Lower leg skin (tissue), 4 donors: ENCODE measurements at regions not wholly inside any gene's neighbourhood (a gene's known extent, or its start where the extent isn't known, plus 50 kb on each side); places are given as distances from the start of the nearest gene placed in this dataset.
"Not testable (repeated sequence)": the region's sequence is repeated elsewhere in the genome, so short reads cannot be mapped to it uniquely, and the experiment has no call there.

Experiments
- DNase-seq, 2 donors: peaks; one replicate each; pipeline ENCODE4 v3.0.0-alpha.2; 2019; ENCODE audit warnings: low spot score in 2 of 2
- H3K4me3 ChIP-seq: fragments of 200-600 bp; sonication (generic); 2 replicates; pipeline ENCODE4 v1.5.1; 2017; ENCODE audit warnings: mild to moderate bottlenecking, low read depth; ENCODE audit not compliant: poor library complexity, severe bottlenecking
- POLR2A ChIP-seq, 2 donors: fragments of 450-650 bp; IDR thresholded peaks; one replicate each; pipeline ENCODE4 v1.6.1; 2016 to 2017; ENCODE audit warnings: antibody characterized with exemption in 2 of 2, mild to moderate bottlenecking in 1 of 2, moderate library complexity in 1 of 2
- WGBS, 2 donors: methylation state at CpG; one replicate each; pipeline ENCODE4 v1.1.5; 2018; 5-methylcytosine and 5-hydroxymethylcytosine counted together
- intact Hi-C: fragments of 100-400 bp; cut with DNase I; formaldehyde crosslinking; loops from one replicate; pipeline ENCODE4 v1.15.0; 2023; ENCODE audit warnings: low total_unique reads
- TF ChIP-seq, protein P1 (sequence below), 3 donors: fragments of 450-650 bp; IDR thresholded peaks; one replicate each; pipeline ENCODE4 v1.5.1; 2016; ENCODE audit warnings: antibody characterized with exemption in 3 of 3, mild to moderate bottlenecking in 3 of 3, moderate library complexity in 2 of 3

DNA sequence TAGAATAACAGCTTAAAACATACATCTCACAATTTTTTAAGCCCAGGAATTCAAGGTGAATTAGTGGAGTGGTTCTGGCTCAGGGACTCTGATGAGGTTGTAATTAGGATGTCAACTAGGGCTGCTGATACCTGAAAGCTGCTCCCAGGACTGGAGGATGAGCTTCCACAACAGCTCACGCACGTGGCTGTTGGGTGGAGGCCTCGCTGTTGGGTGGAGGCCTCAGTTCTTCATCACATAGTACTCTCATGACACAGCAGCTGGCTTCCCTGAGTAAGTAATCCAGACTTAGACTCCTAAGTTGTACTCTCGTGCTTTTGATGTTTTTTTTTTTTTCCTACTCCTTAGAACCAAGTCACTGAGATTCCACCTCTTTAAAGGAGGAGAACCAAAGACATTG lies 577.1 kb upstream of the PRR20A start:
- H3K4me3 ChIP-seq = no peak overlapping the region
- 71 to 74% methylated on average over 4 of the region's 4 CpGs for whole genome bisulfite sequencing, 2 donors
- intact Hi-C loops = no loop called here
- DNase-seq = no peak
- TF ChIP-seq POLR2A (IDR thresholded peaks at IDR 0.05) = no peak
- TF ChIP-seq, protein P1, sequence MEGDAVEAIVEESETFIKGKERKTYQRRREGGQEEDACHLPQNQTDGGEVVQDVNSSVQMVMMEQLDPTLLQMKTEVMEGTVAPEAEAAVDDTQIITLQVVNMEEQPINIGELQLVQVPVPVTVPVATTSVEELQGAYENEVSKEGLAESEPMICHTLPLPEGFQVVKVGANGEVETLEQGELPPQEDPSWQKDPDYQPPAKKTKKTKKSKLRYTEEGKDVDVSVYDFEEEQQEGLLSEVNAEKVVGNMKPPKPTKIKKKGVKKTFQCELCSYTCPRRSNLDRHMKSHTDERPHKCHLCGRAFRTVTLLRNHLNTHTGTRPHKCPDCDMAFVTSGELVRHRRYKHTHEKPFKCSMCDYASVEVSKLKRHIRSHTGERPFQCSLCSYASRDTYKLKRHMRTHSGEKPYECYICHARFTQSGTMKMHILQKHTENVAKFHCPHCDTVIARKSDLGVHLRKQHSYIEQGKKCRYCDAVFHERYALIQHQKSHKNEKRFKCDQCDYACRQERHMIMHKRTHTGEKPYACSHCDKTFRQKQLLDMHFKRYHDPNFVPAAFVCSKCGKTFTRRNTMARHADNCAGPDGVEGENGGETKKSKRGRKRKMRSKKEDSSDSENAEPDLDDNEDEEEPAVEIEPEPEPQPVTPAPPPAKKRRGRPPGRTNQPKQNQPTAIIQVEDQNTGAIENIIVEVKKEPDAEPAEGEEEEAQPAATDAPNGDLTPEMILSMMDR (IDR thresholded peaks at IDR 0.05) = no peak

DNA sequence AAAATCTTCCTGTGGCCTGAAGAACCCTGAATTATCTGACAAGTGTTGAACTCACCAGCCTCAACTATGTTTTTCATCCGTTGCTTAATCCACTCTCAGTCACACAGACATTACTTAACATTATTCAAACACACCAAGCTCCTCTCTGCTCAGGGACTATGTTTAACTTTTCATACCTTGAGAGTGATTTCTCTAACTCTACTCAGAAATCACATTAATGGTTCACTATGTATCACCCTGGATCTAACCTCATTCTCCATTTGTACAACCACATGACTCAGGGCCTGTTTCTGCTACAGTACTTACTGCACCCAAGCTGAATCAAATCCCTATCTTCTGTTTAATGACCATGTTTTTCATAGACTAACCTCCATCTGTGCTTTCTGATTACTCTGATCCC lies 553.7 kb upstream of the PRR20A start:
- no peak overlapping the region for H3K4me3 ChIP-seq
- intact Hi-C loops = no loop called here
- WGBS, 2 donors = 81 to 88% methylated on average over 1 of the region's 1 CpG
- TF ChIP-seq, protein P1 (IDR thresholded peaks at IDR 0.05) = no peak
- TF ChIP-seq POLR2A (IDR thresholded peaks at IDR 0.05) = no peak
- DNase-seq = no peak

DNA sequence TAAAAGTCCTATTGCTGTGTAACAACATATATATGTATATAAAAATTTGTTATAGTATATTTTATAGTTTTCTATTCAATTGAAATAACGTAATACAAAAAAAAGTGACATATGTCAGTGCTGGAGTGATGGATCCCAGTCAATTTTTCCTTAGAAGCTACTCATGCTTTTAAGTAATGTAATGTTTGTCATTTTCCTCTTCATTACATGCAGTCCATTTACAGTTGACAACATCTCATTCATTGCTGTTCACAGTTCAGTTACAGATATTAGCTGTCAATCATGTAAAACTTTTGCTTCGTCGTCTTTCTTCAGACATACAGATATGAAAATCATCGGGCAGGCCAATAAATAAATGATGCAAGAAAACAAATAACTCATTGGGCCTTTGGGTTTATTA lies 525.1 kb upstream of the PRR20A start:
- H3K4me3 ChIP-seq = no peak overlapping the region
- 91% methylated on average over 4 of the region's 4 CpGs for WGBS, 2 donors
- TF ChIP-seq, protein P1 (IDR thresholded peaks at IDR 0.05) = no peak
- no peak for TF ChIP-seq POLR2A (IDR thresholded peaks at IDR 0.05)
- intact Hi-C loops = no loop called here
- no peak for DNase-seq

DNA sequence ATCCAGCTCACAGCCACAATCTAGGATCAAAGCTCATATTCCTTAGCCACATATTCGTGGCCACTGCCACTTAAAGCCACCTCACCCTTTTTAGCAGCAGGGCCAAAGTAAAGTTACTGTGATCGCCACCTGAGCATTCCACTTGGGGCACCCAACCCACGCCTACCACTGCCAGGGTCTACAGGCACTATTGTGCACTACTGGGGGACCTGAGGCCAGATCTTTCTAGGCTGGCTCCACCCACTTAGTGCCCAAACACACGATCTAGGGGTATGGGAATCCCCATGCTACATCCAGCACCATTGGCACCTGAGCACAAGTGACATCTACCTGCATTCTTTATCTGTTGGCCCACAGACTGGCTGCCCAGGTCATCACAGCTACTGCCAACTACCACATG lies 517.9 kb upstream of the PRR20A start:
- TF ChIP-seq, protein P1 (IDR thresholded peaks at IDR 0.05) = no peak
- no peak for TF ChIP-seq POLR2A (IDR thresholded peaks at IDR 0.05)
- WGBS, 2 donors = 84 to 90% methylated on average over 3 to 4 of the region's 4 CpGs
- DNase-seq = no peak
- intact Hi-C loops = no loop called here
- no peak overlapping the region for H3K4me3 ChIP-seq

DNA sequence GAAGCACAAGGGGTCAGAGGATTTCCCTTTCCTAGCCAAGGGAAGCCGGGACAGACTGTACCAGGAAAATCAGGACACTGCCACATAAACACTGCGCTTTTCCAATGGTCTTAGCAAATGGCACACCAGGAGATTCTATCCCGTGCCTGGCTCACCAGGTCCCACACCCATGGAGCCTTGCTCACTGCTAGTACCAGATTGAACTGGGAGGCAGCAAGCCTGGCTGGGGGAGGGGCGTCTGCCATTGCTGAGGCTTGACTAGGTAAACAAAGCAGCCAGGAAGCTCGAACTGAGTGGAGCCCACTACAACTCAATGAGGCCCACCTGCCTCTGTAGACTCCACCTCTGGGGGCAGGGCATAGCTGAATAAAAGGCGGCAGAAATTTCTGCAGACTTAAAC lies 511.8 kb upstream of the PRR20A start:
- WGBS, 2 donors = 80 to 87% methylated on average over 6 of the region's 6 CpGs

DNA sequence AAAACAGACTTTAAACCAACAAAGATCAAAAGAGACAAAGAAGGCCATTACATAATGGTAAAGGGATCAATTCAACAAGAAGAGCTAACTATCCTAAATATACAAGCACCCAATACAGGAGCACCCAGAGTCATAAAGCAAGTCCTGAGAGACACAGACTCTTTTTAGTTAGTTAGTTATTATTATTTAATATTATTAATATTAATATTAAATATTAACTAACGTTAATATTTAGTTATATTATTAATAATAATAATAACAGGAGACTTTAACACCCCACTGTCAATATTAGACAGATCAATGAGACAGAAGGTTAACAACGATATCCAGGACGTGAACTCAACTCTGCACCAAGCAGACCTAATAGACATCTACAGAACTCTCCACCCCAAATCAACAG lies 509.7 kb upstream of the PRR20A start:
- intact Hi-C loops, H3K4me3 ChIP-seq, DNase-seq: not testable (repeated sequence)
- 88 to 91% methylated on average over 3 of the region's 3 CpGs for WGBS, 2 donors

More for the DNA sequence above, 511.8 kb upstream of the PRR20A start:
- DNase-seq, H3K4me3 ChIP-seq, intact Hi-C loops: not testable (repeated sequence)

DNA sequence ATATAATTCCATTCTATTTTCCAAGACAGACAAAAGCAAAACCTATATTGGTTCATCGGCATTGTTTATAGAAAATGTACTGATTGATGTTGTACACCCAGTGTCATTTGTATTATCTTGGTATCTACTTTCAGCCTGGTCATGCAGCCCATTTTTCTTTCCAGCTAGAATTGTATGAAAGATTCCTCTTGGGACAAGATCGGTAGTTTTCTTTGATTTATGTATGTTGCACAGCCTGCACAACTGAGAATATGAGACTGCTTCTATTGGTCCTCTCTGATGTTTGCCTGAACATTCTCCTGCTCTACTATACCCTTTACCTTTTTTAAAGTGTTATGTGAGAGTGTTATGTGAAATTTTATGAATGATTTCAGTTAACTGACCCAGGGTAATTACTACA lies 487.7 kb upstream of the PRR20A start:
- no peak for TF ChIP-seq POLR2A (IDR thresholded peaks at IDR 0.05)
- TF ChIP-seq, protein P1 (IDR thresholded peaks at IDR 0.05) = no peak
- WGBS, 2 donors = 69 to 74% methylated on average over 2 of the region's 2 CpGs
- intact Hi-C loops = no loop called here
- DNase-seq = no peak
- H3K4me3 ChIP-seq = no peak overlapping the region
